GM12873 (cell line): ENCODE measurements at regions not wholly inside any gene's neighbourhood (a gene's known extent, or its start where the extent isn't known, plus 50 kb on each side); places are given as distances from the start of the nearest gene placed in this dataset.

Source experiments
- CTCF ChIP-seq: IDR thresholded peaks from 2 replicates; pipeline ENCODE4 v1.5.1; 2012; ENCODE audit warnings: low read depth, mild to moderate bottlenecking, moderate library complexity, low read length, control low read depth; ENCODE audit not compliant: insufficient read depth; ENCODE audit errors: missing control alignments

GRCh38 chr12:76192416-76192815, 107.9 kb upstream of the NAP1L1 start:
- TF ChIP-seq CTCF: no peak

GRCh38 chr12:76190299-76190698, 105.8 kb upstream of the NAP1L1 start:
- TF ChIP-seq CTCF: no peak

DNA sequence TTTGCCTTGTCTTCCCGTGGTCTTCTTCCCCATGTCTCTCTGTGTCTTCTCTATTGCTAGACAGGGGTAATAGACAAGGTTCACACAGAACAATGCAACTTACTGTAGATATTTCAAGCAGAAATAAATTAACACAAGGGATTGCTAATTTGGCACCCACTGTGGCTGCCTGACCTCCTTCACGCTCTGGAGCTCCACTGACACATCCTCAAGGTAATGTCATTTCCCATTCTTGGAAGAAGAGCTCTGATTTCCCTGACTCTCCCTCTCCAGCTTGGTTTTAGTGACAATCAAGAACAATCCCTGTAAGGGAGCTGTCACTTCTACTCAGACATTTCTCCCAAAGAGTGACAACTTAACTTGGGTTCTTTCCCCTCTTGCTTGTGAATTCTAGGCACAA, 105.4 kb upstream of the NAP1L1 start:
- TF ChIP-seq CTCF: no peak

GRCh38 chr12:76187177-76187576, 102.7 kb upstream of the NAP1L1 start:
- TF ChIP-seq CTCF: no peak

DNA sequence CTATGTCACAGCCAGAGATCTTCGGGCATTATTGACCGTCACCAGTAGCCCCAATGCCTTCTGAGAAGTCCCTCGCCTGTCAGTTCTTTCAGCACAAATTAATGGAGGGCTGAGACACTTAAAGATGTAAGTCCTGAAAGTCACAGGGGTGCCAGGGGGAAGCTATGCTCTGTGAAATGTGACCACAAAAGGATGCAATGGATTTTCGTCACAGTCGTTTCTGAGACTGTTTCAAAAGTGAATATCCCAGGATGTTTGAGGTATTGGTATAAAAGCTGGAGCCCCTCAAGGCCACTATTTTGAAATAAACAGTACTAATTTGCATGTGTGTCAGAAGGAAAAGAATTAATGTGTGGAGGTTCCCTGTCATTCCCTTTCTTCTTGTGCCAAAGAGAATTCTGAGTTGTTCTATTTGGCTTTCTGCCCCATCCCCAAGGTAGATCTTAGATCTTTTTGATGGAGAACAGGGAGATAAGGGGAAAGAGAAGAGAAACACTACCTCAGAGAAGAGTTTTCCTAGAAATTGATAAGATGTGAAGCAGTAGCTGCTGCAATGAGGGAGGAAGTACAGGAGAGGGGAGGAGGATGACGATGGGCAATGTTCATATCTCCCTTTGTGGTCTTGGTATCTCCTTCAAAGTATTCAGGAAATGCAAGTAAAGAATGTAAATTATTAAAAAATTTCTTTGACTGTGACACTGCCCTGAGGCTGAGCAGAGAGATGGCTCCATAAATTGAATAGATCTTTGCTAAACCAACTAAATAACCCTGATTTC, 101.8 kb upstream of the NAP1L1 start:
- TF ChIP-seq CTCF: no peak

DNA sequence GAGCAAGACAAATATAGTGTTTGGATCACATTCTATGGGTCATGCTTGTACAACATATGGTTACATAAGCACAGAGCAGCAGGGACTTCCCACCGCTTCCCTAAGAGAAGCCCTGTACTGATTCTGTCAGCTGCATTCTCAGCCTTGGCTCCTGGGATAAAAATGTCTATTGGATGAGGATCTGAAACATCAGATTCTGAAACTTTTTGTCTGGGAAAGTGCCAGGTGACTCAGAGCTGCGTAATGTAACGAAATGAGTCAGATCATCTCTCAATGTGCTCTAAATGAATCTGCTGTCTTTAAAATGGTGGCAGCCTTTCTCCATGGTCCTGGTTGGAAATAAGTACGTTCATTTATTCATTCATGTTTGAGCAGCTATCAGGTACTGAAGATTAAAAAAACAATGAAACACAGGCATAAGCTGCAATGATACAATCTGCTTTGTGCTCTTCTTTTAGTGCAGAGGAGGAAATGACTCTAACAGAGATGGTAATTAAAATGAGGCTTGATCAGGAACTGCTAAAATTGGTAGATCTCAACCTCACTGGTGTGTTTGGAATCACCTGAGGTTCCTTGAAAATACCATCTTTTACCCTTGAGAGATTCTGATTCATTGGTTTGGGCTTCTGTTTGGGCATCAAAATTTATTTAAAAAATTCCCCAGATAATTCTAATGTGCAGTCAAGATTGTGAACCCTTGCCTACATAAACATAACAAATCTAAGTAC, 99.1 kb upstream of the NAP1L1 start:
- no peak for TF ChIP-seq CTCF

- TF ChIP-seq CTCF: peak; percentile 40
Measured at GRCh38 chr12:76180401-76181277, 96.2 kb upstream of the NAP1L1 start.
